Thoracic aorta (tissue), 2 donors: ENCODE measurements at regions not wholly inside any gene's neighbourhood (a gene's known extent, or its start where the extent isn't known, plus 50 kb on each side); places are given as distances from the start of the nearest gene placed in this dataset.

ENCODE experiments used
- ATAC-seq: fragments of 150-250 bp; one replicate; pipeline ENCODE4 v1.8.0; 2017; ENCODE audit warnings: low read depth; ENCODE audit not compliant: insufficient number of reproducible peaks, low FRiP score
- DNase-seq: peaks from one replicate; pipeline ENCODE4 v3.0.0-alpha.2; 2020; ENCODE audit warnings: low spot score
- H3K27ac ChIP-seq, 2 donors: fragments of 200-600 bp; sonication (generic); 1 replicate in 1 of 2; 2 replicates in 1 of 2; pipeline ENCODE4 v1.5.1; 2016; ENCODE audit warnings: mild to moderate bottlenecking in 2 of 2, moderate library complexity in 2 of 2
- H3K27me3 ChIP-seq: fragments of 200-600 bp; sonication (generic); replicated peaks from 2 replicates; pipeline ENCODE4 v1.6.0; 2016; ENCODE audit warnings: mild to moderate bottlenecking; ENCODE audit not compliant: insufficient read depth
- H3K36me3 ChIP-seq: fragments of 200-600 bp; sonication (generic); one replicate; pipeline ENCODE4 v1.5.1; 2016
- H3K4me1 ChIP-seq, 2 donors: fragments of 200-600 bp; sonication (generic); 1 replicate in 1 of 2; 2 replicates in 1 of 2; pipeline versions ENCODE4 v1.5.1 to v1.6.0; 2016; ENCODE audit warnings: low read depth in 2 of 2, mild to moderate bottlenecking in 1 of 2; ENCODE audit not compliant: control insufficient read depth in 1 of 2
- H3K4me3 ChIP-seq: fragments of 200-600 bp; sonication (generic); 2 replicates; pipeline ENCODE4 v1.5.1; 2016; ENCODE audit warnings: mild to moderate bottlenecking
- H3K9me3 ChIP-seq: fragments of 200-600 bp; sonication (generic); 2 replicates; pipeline ENCODE4 v1.5.1; 2016
- TF ChIP-seq, protein P1 (sequence below): fragments of 200-600 bp; sonication (generic); IDR thresholded peaks from one replicate; pipeline ENCODE4 v1.5.1; 2019; ENCODE audit warnings: antibody characterized with exemption

DNA sequence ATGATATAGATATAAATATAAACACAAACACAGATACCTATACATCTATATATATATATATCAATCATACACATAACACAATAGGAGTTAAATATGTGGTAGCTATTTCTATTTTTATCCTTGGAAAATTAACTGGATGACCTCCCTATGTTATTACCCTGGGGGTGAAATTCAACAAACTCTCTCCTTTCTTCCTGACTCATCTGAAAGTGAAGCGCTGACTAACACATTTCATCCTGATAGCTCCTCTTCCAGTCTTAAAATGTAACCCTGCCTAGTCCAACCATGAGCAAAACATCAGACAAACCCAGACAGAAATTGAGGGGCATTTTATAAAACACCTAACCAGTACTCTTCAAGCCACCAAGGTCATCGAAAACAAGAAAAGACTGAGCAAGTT is 220.6 kb upstream of the ISX start:
- no peaks in the 10 kb centered on the region for H3K36me3 ChIP-seq
- no peak overlapping the region for H3K4me3 ChIP-seq
- no peaks in the 10 kb centered on the region for H3K27me3 ChIP-seq
- H3K27ac ChIP-seq: no peak overlapping the region
- no peaks in the 10 kb centered on the region for H3K9me3 ChIP-seq
- H3K4me1 ChIP-seq: peaks cover 0 to 7% of the 10 kb centered on the region in 2 donors
- ATAC-seq: no peak
- TF ChIP-seq, protein P1, sequence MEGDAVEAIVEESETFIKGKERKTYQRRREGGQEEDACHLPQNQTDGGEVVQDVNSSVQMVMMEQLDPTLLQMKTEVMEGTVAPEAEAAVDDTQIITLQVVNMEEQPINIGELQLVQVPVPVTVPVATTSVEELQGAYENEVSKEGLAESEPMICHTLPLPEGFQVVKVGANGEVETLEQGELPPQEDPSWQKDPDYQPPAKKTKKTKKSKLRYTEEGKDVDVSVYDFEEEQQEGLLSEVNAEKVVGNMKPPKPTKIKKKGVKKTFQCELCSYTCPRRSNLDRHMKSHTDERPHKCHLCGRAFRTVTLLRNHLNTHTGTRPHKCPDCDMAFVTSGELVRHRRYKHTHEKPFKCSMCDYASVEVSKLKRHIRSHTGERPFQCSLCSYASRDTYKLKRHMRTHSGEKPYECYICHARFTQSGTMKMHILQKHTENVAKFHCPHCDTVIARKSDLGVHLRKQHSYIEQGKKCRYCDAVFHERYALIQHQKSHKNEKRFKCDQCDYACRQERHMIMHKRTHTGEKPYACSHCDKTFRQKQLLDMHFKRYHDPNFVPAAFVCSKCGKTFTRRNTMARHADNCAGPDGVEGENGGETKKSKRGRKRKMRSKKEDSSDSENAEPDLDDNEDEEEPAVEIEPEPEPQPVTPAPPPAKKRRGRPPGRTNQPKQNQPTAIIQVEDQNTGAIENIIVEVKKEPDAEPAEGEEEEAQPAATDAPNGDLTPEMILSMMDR: no peak
- no peak for DNase-seq

DNA sequence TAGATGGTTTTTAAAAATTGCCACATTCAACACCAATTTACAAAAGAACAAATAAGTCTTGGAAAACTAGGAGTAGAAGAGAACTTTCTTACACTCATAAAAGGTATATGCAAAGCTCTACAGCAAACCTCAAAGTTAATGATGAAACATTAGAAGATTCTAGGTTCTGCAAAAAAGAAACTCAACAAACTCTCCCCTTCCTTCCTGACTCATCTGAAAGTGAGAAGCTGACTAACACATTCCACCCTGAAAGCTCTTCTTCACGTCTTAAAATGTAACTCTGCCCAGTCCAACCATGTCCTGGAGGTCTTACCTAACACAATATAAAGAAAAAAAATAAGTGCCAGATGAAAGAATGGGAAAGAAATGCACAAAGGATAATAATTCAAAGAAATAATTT is 218.9 kb upstream of the ISX start:
- ATAC-seq (no peak), DNase-seq (no peak)
- no peak overlapping the region for H3K4me3 ChIP-seq
- H3K27ac ChIP-seq: no peak overlapping the region
- TF ChIP-seq, protein P1: no peak
- no peaks in the 10 kb centered on the region for H3K27me3 ChIP-seq
- H3K4me1 ChIP-seq: no peaks in the 10 kb centered on the region
- H3K9me3 ChIP-seq: no peaks in the 10 kb centered on the region
- no peaks in the 10 kb centered on the region for H3K36me3 ChIP-seq

DNA sequence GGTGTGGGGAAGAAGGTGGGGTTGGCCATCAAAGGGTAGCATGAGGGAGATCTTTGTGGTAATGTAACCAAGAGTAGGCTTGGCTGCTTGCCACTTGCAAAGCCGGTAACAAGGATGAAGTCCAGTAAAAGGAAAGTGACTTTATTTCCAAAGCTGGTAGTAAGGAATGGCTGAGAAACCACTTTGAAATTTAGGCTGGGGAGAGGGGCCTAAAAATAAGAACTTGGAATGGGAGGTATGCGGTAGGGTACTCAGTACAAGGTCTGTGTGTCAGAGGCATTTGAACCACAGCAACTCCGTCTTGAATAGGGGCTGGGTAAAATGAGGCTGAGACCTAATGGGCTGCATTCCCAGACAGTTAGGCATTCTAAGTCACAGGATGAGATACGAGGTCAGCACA is 216.0 kb upstream of the ISX start:
- DNase-seq (no peak), ATAC-seq (no peak)
- H3K36me3 ChIP-seq: no peaks in the 10 kb centered on the region
- TF ChIP-seq, protein P1: no peak
- no peaks in the 10 kb centered on the region for H3K4me1 ChIP-seq
- H3K4me3 ChIP-seq: no peak overlapping the region
- H3K9me3 ChIP-seq: no peaks in the 10 kb centered on the region
- no peaks in the 10 kb centered on the region for H3K27me3 ChIP-seq
- H3K27ac ChIP-seq: no peak overlapping the region

DNA sequence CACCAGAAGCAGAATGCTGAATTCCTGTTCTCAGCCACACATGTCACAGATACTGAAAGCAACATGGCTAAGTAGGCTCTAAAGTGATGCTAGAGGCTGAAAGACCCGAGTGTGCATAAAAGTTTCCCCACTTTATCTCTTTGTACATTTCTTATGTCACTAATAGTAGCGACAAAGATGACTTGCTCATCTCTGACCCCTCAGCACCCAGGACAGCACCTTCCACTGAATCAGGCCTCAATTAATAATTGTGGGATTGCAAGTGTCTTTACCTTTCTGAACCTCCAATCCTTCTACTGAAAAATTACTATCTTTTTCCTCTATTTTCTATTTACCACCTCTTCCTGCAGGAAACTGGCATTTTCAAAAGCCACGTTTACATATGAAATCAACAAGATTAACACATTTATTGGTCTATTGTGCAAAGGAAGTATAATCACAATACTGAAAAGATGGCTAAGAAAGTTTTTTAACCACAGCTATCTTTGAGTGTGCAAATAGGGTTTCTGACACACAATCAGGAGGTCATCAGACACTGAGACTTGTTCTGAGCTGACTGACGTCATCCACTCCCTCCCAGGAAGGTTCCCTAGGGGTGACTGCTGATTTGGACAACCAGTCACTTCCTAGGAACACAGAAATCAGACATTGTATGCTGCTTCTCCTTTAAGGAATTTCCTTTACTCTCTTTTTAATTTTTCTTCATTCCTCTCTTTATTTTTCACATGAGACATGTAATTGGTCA is 213.9 kb upstream of the ISX start:
- DNase-seq (no peak), ATAC-seq (no peak)
- H3K4me3 ChIP-seq: no peak overlapping the region
- TF ChIP-seq, protein P1: no peak
- no peaks in the 10 kb centered on the region for H3K36me3 ChIP-seq
- no peaks in the 10 kb centered on the region for H3K9me3 ChIP-seq
- H3K4me1 ChIP-seq: no peaks in the 10 kb centered on the region
- no peaks in the 10 kb centered on the region for H3K27me3 ChIP-seq
- no peak overlapping the region for H3K27ac ChIP-seq

DNA sequence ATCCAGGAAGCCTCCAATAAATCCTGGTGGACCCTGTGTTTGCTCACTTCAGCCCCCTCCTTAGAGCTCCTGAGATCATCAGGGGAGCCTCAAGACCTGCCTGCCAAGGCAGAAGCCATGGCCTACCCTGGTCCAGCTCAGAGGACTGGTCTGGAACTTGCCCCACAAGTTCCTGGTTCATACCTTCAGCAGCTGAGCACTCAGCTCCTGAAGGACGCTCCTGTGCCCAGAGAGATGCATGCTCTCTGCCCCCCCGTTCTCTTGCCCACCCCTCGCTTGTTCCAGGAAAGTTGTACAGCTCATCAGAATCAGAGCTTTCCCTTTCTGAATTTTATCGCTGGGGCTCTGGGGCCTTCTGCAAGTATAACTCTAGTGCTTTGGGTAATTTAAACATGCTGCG is 210.5 kb upstream of the ISX start:
- no peak for DNase-seq
- no peaks in the 10 kb centered on the region for H3K27me3 ChIP-seq
- no peaks in the 10 kb centered on the region for H3K9me3 ChIP-seq
- no peak overlapping the region for H3K27ac ChIP-seq
- no peaks in the 10 kb centered on the region for H3K36me3 ChIP-seq
- ATAC-seq: no peak
- TF ChIP-seq, protein P1: no peak
- no peaks in the 10 kb centered on the region for H3K4me1 ChIP-seq
- H3K4me3 ChIP-seq: no peak overlapping the region
